SHP77 (cell line): ENCODE measurements at regions not wholly inside any gene's neighbourhood (a gene's known extent, or its start where the extent isn't known, plus 50 kb on each side); places are given as distances from the start of the nearest gene placed in this dataset.

Experiments
- DNase-seq, 2 experiments: peaks; one replicate each; lab custom pipeline; 2025; lab: John Stamatoyannopoulos, UW

DNA sequence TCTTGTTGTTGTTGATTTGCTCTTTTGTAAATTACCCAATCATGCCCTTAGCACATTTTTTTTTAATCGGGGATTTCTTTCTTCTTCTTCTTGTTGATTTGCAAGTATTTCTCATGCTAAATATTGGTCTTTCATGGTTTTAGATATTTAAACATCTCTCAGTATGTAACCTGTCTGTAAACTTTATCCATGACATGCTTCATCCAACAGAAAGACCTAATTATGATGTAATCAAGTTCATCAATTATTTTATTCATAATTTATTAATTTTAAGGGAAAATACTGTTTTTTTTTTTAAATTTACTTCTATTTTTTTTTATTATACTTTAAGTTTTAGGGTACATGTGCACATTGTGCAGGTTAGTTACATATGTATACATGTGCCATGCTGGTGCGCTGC lies 69.8 kb downstream of the TNFSF18 start:
- no peak for DNase-seq
